GM18907 (cell line): ENCODE measurements at regions not wholly inside any gene's neighbourhood (a gene's known extent, or its start where the extent isn't known, plus 50 kb on each side); places are given as distances from the start of the nearest gene placed in this dataset.

Source experiments
- ATAC-seq: cut with Tn5 transposase; IDR thresholded peaks from one replicate; pipeline ENCODE4 v1.9.1; 2021; ENCODE audit warnings: mild to moderate bottlenecking, moderate library complexity; ENCODE audit not compliant: unreplicated experiment

DNA sequence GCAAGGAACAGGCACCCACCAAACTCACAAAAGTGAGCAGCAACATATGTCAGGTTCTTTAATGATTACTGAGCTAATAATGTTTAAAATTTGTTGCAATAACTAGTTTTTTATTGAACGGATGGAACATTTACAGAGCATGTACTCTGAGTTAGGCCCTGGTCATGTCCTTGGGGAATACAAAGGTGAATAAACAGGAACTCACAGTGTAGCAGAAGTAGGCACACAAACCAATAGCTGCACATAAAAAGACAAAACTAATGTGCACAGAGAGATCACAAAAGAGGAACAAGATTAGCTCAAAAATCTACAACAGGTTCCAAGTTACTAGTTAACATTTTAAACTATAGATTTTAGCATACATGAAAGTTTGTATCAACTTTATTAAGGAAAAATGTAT lies 505.3 kb upstream of the PPP2R3A start:
- no peak for ATAC-seq

DNA sequence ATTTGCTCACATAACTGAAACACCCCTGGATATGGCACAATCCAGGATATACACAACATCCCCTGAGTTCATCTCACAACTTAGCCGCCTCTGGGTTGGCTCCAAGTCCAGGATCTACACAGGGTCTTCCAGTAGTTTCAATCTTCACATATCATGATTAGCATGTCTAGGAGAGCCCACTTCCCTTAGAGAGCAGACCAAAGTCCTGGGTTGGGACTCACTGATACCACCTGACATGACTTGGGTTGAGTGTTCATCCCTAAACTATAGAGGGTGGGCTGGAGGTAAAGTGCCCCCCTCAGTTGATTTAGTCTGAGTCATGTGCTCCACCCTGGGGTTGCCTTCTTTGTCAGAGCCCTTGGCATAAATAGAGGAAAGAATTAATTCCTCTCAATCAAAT lies 493.6 kb upstream of the PPP2R3A start:
- ATAC-seq, result no peak

DNA sequence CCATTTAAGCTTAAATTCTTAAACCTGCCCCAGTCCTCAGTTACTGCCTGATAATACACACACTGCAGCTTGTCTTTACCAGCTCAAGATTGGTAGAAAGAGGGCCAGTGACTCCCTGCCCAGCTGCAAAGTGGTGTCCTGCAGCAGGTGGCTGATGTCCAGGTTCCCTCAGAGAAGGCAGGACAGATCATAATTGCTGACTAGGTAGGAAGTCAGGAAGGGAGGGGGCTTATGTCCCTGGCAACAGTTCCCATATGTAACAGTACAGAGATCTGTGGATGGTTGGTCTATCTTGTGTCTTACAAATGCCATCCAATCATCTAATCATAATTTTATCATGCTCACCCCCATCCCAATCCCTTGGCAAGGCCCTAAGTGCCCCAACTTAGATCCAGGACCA lies 492.1 kb upstream of the PPP2R3A start:
- no peak for ATAC-seq

DNA sequence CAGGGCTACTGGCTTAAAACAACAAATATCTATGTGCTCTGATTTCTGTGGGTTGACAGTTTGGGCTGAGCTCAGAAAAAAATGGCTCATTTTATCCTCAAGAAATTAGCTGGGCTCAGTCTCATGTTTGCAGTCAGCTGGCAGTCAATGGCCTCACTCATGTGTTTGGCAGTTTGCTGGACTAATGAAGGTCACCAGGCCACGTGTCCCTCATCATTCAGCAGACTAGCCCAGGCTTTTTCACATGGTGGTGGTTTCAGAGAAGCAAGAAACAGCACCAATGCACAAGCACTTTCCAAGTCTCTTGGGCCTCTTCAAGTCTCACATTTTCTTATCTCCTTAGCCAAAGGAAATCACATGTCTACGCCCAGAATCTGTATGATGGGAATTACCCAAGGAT lies 478.3 kb upstream of the PPP2R3A start:
- no peak for ATAC-seq

DNA sequence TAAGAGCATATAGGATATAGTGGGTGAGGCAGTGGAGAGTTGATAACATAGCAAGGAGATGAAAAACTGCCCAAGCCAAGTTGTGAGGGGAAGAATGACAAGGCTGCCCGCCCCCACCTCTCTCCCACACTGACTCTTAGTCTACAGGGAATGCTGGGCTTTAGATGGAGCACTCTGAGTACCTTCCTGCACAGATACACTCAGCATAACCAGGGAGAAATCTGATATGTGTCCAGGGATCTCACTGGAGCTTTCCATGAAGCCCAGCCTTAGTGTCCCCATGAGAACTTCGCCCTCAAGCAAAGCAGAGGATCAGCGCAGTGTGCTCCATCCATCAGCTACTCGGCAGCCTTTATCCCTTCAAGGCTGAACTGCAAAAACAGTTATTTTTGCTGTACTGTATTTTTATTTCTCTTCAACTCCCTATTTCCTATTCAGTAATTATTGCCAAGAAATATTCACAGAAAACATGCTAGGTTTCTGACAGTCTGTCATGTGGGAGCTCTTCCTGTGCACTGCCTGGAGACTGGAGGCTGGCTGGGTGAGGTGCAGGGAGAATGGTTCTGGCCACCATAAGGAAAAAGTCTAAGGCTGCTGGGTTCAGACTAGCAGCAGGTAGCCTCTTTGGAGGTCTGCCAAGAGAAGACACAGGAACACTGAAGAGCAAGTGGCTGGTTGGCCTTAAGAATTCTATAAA lies 475.2 kb upstream of the PPP2R3A start:
- ATAC-seq, result no peak

DNA sequence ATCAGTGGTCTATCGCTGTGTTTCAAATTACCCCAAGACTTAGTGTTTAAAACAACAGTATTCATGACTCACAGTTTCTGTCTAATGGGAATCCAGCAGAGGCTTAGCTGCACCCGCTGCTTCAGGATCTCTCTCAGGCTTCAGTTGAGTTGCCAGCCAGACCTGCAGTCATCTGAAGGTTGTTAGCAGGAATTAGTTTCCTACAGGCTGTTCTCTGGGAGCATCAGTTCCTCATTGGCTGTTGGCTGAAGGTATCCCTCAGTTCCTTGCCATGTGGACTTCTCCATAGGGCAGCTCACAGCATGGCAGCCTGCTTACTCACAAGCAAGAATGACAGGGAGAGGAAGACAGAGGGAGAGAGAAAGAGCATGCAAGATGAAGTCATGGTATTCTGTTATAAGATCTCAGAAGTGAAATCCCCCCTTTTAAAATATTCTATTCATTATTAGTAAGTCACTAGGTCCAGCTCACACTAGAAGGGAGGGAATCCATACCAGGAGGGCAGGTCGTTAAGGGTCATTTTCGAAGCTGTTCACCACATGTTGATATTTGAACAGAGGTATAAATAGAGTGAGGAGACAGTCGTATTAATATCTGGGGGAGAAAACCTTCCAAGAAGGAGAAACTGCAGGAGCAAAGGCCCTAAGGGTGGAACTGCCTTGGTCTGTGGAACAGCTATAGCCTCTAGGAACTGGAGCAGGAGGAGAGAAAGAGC lies 473.9 kb upstream of the PPP2R3A start:
- no peak for ATAC-seq

DNA sequence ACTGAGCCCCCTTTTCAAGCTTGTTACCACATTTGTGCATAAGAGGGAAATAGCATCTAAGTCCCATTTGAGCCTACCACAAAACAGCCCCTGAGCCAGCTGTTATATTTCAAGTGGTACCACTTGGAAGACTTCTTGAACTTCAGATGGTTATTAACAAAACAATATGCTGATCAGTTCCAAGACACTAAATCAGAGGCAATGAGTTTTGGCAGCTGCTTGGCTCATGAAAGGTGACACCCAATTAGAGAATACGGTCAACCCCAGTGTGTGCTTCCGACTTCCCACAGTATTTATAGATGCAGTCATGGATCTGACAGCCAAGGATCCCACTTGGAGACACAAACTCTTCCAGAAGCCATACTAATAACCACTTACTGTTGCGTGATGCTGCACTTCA lies 469.6 kb upstream of the PPP2R3A start:
- ATAC-seq, result no peak

DNA sequence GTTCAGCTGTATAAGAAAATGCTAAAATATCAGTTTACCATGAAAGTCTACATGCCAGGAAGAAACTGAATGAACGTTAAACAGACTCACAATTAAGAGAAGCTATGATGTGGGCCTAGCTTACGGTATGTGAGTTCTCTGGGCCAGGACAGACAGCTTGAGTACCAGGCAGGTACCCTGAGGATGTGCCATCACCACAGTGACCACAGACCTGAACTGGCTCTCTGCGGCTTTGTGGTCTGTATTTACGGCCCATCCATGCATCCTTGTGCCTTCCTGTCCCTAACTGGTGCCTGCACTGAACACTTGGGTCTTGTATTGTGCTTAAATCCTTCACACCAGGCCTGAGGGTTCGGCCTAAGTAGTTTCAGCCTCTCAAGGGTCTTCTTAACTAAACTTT lies 467.5 kb upstream of the PPP2R3A start:
- ATAC-seq, result no peak

DNA sequence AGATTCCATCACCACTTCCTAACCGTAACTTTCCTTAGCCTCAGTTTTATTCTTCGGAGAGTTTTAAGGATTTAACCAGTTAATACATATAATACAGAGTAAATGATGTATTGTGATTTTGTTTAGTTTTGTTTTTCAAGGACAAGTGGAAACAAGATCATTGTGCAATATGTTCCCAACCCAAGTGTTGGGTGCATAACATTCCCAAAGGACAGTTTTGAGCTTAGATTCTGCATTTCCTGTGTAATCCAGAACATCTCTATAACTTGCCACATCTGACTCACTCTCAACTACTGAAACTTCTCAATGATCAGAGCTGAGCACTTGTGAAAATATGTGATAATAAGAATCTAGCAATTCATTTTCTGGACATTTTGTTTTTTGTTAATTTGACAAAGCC lies 466.1 kb upstream of the PPP2R3A start:
- no peak for ATAC-seq

DNA sequence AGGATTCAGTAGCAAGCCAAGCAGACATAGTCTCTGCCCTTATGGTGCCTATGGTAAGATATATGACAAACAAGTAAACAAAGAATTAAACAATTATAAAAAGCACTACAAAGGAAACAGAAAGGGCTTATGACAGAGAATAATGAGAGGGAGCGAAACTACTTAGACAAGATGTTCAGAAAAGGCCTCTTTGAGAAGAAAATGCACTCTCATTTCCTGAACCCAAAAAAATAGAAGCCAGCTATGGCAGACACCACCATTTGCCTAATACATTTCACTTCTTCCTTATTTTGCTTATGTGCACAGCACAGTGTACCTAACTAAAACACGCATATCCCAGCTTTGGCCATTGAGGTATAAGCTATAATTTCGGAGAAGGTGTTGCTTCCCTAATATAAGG lies 465.5 kb upstream of the PPP2R3A start:
- ATAC-seq, result no peak

DNA sequence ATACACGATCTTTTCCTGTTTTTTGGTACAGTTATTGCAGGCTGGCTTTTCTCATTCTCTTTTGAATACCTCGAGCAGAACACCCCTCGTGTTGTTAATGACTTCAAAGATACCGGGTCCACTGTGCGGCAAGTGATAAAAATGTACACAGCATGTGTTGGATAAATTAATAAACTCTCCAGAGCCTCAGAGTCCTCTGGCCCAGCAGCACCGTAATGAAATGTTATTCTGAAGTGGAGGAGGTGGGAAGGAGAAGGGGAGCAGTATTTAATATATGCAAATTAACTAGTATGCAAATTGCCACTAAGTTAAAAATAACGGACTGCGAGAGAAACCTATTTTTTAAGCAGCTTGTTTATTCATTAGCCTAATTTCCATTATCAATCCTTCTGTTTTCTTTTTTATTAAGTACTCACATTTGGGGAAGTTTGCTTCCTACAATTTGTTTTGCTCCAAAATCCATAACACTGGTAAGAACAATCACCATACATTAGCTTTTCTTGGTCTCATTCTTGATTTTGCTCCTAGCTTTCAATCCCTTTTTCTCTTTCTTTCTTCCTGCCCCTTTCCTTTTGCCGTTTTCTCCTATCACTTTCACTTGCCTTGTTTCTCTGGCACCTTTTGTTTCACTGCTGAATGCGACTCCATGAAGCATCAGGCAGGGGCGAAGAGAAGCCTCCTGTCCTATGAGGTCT lies 462.3 kb upstream of the PPP2R3A start:
- no peak for ATAC-seq

DNA sequence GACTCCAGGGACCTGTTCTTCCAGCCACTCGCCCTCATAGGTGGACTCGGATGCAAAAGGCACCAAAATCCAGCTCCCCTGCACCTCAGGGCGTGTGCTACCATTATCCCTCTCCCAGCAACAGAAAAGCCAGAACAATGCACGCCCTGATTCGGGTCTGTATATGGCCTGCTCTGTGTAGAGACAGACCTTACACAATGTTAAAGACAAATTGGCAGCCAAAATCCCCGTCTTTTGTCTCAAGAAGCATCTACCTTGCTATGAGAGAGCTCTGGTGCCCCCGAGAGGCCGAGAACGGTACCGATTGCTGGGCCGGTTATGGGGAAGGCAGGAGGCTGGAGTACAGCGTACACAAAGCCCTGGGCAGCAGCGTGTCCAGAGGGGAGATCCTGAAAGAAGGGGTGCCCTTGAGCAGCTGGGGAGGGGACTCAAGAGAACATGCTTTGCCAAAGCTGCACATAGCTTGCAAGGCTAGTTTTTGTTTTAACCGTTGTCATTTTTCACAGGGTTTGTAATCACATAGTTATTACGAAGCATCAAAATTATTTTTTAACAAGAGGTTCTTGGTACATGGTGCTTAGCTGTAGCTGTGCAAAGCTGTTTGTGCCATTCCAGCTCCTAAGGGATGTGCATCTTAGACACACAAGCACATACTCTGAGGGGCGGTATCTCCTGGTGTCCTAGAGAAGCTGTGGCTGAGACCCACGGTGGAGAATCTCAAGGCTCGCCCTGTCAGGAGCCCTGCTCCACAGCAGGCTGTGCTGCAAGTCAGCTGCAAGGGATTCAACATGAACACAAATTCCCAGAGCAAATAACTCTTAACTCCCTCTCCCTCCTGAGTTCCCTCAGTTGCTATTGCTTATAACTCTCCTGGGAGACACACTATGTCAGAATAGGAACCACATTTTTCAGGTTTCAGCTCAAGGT lies 461.5 kb upstream of the PPP2R3A start:
- ATAC-seq, result peak; percentile 84

DNA sequence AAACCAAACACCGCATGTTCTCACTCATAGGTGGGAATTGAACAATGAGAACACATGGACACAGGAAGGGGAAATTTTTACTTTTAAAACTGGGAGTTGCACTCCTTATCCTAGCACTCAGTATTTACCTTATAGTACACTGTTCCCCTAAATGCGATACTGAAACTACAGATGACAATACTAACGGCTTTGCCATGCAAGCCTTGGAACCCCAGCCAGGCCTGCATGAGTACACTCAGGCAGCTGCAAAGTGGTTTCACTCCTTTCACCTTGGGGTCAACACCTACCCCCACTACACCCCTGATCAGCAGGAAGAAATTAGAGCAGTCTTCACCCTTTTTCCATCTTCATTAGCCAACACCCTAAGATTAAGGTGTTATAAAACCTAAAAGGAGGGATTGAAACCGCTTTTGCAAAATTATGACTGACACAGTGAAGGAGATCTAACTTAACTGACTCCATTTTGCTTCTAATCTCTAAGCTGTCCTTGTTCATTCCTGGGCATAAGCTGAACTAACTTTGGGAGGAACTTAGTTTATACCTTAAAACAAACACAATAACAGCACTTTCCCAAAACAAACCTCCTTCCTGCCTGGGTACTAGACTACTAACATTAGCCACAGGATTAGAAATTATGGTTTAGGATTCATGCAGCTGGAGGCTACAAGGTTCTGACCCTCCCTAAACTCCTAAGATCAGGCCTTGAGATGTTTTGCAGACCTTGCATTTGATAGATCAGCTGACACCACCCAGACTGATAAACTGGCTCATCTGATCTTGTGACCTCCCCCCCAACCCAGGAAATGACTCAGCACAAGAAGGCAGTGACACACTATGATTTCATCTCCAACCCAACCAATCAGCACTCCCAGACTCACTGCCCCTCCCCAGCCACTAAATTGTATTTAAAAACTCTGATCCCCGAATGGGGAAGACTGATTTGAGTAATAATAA lies 452.1 kb upstream of the PPP2R3A start:
- ATAC-seq, result no peak

DNA sequence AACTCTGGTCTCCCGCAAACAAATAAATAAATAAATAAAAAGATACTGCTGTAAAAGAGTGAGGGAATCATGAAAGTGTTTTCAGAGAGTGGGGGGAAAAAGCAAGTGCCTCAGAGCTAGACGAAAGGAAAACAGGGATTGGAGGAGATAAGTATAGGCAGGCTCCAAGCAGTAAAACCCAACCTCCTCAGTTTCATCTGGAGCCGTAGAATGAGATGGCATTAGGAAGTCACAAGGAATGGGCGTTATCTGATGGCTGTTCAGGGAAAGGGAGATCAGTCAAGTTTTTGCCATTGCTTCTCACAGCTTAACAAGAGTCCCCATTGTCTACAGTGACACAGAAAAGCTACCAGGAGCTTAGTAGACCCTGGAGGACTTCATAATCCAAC lies 451.5 kb upstream of the PPP2R3A start:
- ATAC-seq, result no peak

DNA sequence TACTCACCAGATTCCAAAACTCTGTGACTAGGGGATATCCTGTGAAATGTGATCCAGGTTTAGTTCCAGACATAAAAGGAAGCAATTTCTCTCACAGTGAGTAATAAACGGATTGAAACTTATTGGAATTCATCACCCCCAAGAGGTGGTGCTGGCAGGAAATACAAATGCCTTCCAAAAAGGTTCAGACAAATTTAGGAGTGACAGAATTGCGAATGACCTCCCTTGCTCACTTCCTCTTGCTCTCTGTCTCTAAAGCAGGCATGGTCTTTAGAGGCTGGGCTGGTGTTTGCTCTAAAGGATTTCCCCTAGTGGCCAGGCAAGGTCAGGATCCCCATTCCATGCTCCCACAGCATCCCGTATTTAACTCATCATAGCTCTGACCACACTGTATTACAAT lies 449.4 kb upstream of the PPP2R3A start:
- ATAC-seq, result no peak

DNA sequence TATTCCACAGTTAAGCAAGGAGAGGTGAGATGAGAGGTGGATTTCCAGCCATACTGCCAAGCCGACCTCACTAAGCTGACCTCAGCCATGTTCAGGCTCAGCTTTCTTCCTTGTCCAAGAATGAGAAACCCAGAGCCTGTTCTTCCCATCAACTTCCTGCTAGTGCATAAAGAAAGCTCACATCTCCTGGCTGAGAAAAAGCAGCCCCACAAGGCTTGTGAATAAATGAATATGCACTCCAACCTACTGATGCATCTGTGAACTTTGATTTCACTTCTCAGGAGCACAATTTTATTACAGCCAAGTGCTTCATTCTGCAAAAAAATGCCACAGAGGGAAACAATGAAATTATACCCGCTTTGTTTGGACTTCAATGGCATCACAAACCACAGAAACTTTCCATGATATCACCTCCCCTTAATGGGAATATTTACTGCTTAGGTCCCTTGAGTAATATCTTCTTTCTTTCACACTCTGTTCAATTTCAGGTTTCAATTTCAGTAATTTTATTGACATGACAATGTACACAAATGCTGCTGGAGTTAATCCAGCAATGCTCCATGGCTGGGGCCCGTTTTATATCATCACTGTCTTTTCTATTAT lies 437.0 kb upstream of the PPP2R3A start:
- ATAC-seq, result no peak

DNA sequence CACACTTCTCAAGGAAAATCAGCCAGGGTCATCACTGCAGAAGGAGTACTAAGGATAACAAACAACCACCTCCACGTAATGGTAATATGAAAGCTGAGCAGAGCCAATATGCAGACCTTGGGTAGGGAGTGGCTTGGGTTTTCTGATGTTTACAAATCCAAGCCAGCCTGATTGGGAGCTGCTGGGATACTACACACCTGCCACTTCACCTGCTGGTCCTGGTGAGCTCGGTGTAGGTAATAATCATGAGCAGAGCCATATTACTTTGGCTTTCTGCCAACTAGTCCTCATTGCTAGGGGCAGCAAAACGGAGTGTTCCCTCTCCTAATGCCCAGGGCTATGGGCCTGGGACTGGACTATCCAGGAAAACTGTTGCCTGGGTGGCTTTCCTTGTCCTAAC lies 433.5 kb upstream of the PPP2R3A start:
- ATAC-seq, result no peak

DNA sequence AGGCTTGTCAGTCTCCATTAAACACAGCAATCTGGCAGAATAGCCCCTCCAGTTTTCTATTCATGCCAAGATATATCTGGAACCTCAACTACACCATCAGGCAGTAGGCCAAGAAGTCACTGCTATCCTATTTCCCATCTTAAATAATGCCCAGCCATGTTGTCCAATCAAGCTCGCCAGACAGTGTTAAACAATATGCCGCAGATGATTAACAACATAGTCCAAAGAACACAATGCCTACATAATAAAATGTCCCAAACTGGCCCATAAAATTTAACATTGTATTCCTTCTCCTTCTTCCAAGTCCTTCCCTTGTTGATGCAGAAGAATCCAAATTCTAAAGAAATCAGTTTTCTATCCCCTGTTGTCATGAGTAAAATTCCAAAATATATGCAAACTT lies 427.4 kb upstream of the PPP2R3A start:
- no peak for ATAC-seq

DNA sequence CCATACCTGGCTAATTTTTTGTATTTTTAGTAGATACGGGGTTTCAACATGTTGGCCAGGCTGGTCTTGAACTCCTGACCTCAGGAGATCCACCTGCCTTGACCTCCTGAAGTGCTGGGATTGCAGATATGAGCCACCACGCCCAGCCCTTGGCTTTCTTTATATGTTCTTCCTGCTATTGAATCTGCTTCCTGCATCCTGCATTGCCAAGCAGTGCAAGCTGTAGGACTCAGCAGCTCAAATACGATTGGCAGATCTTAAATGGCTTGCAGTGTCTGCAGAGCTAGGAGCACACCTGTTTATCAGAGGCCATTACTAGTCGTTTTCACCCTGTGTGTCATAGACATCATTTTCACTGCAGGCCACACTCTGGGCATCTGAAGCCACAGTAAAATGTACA lies 426.2 kb upstream of the PPP2R3A start:
- no peak for ATAC-seq

DNA sequence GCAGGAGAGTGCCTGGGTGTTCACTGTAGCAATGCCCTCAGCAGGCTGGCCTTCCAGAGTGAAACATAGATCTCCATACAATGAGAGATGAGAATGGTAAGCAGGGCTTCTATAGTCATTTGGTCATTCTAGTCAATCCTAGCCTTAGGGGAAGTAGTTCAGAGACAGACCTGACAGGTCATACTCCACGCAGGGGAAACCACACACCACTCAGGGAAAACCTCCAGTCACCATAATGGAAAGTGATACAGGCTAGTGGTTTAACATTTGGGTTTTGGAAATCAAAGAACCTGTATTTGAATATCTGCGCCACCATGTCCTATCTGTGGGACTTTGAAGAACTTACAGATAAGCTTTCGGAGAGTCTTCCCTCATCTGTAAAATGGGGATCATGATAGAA lies 425.7 kb upstream of the PPP2R3A start:
- ATAC-seq, result no peak
